Smooth muscle cell (in vitro differentiated cells): ENCODE measurements at regions not wholly inside any gene's neighbourhood (a gene's known extent, or its start where the extent isn't known, plus 50 kb on each side); places are given as distances from the start of the nearest gene placed in this dataset.

Experiments
- DNase-seq: peaks from one replicate; lab custom pipeline; 2025; ENCODE audit not compliant: unreplicated experiment; lab: John Stamatoyannopoulos, UW
- H2AFZ ChIP-seq: fragments of 200-600 bp; sonication (generic); 2 replicates; pipeline ENCODE4 v1.6.0; 2016; ENCODE audit warnings: antibody characterized with exemption, low read depth, mild to moderate bottlenecking
- H3F3A ChIP-seq: fragments of 200-600 bp; sonication (generic); 2 replicates; pipeline ENCODE4 v1.6.0; 2017; ENCODE audit warnings: antibody characterized with exemption, low read depth
- H3K27ac ChIP-seq: fragments of 200-600 bp; sonication (generic); 2 replicates; pipeline ENCODE4 v1.5.1; 2016; ENCODE audit warnings: low read depth, mild to moderate bottlenecking
- H3K27me3 ChIP-seq: fragments of 200-600 bp; sonication (generic); 2 replicates; pipeline ENCODE4 v1.6.1; 2016; ENCODE audit warnings: low read depth, mild to moderate bottlenecking
- H3K36me3 ChIP-seq: fragments of 200-600 bp; sonication (generic); 2 replicates; pipeline ENCODE4 v1.5.1; 2016; ENCODE audit warnings: low read depth
- H3K4me1 ChIP-seq: fragments of 200-600 bp; sonication (generic); 2 replicates; pipeline ENCODE4 v1.5.1; 2016; ENCODE audit warnings: low read depth
- H3K4me2 ChIP-seq: fragments of 200-600 bp; sonication (generic); 2 replicates; pipeline ENCODE4 v1.6.0; 2016; ENCODE audit warnings: mild to moderate bottlenecking
- H3K4me3 ChIP-seq: fragments of 200-600 bp; sonication (generic); 2 replicates; pipeline ENCODE4 v1.5.1; 2016; ENCODE audit warnings: mild to moderate bottlenecking
- H3K79me2 ChIP-seq: fragments of 200-600 bp; sonication (generic); 2 replicates; pipeline ENCODE4 v1.6.0; 2016; ENCODE audit warnings: low read depth, mild to moderate bottlenecking
- H3K9ac ChIP-seq: fragments of 200-600 bp; sonication (generic); 2 replicates; pipeline ENCODE4 v1.6.0; 2016; ENCODE audit warnings: low read depth
- H3K9me3 ChIP-seq: fragments of 200-600 bp; sonication (generic); replicated peaks from 2 replicates; pipeline ENCODE4 v1.5.1; 2016; ENCODE audit warnings: low read depth
- H4K20me1 ChIP-seq: fragments of 200-600 bp; sonication (generic); 2 replicates; pipeline ENCODE4 v1.6.0; 2016; ENCODE audit warnings: low read depth
- CTCF ChIP-seq: fragments of 200-600 bp; sonication (generic); IDR thresholded peaks from 2 replicates; pipeline ENCODE4 v1.5.1; 2017; ENCODE audit warnings: borderline replicate concordance, mild to moderate bottlenecking, antibody characterized with exemption; ENCODE audit not compliant: insufficient read depth, poor library complexity, severe bottlenecking
- WGBS: methylation state at CpG from one replicate; pipeline ENCODE4 v1.1.7; 2016; ENCODE audit warnings: low lambda C conversion rate; 5-methylcytosine and 5-hydroxymethylcytosine counted together

DNA sequence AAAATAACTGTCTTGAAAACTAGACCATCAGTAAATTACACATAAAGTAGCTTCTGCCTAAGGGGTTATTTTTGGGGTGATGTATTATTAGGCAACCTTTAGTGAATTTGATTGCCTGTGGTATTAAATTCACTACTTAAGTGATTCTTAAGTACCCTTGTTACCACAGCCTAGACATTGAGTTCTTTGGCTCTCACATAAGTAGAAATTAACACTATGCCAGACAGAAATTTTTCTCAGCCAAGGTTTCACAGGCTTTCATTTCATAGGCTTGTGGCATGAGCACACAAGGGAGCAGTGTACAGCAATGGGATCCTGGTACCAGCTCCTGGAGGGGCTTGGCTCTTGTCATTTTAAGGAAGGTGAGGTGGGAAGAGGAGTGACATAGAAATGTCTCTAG, 218.5 kb downstream of the AASDHPPT start:
- Histone ChIP-seq H3K79me2 (no peaks in the 10 kb centered on the region), H3K27ac (no peak overlapping the region), H3K4me3 (no peak overlapping the region), H3K36me3 (no peaks in the 10 kb centered on the region), H4K20me1 (no peaks in the 10 kb centered on the region), H3K9me3 (no peaks in the 10 kb centered on the region), H2AFZ (no peak overlapping the region), H3F3A (no peaks in the 10 kb centered on the region), H3K4me2 (no peak overlapping the region), H3K4me1 (no peaks in the 10 kb centered on the region), H3K27me3 (peaks cover 21% of the 10 kb centered on the region), H3K9ac (no peak overlapping the region)
- no peak for DNase-seq
- TF ChIP-seq CTCF = no peak

GRCh38 chr11:106302416-106302815, 225.0 kb downstream of the AASDHPPT start:
- Histone ChIP-seq H3K27me3 (no peaks in the 10 kb centered on the region), H3K79me2 (no peaks in the 10 kb centered on the region), H3K27ac (no peak overlapping the region), H2AFZ (no peak overlapping the region), H3K36me3 (no peaks in the 10 kb centered on the region), H3K9ac (no peak overlapping the region), H3K4me1 (no peaks in the 10 kb centered on the region), H3K9me3 (no peaks in the 10 kb centered on the region), H4K20me1 (no peaks in the 10 kb centered on the region), H3K4me3 (no peak overlapping the region), H3K4me2 (no peak overlapping the region), H3F3A (no peaks in the 10 kb centered on the region)
- no peak for TF ChIP-seq CTCF
- WGBS = 93% methylated on average over 2 of the region's 2 CpGs
- DNase-seq = no peak

- no peaks in the 10 kb centered on the region for H3F3A ChIP-seq
- no peaks in the 10 kb centered on the region for H3K36me3 ChIP-seq
- no peaks in the 10 kb centered on the region for H3K4me1 ChIP-seq
- no peak overlapping the region for H2AFZ ChIP-seq
- H3K4me3 ChIP-seq = no peak overlapping the region
- TF ChIP-seq CTCF = no peak
- H3K9me3 ChIP-seq = no peaks in the 10 kb centered on the region
- no peaks in the 10 kb centered on the region for H3K27me3 ChIP-seq
- H3K4me2 ChIP-seq = no peak overlapping the region
- no peaks in the 10 kb centered on the region for H4K20me1 ChIP-seq
- no peak for DNase-seq
- H3K9ac ChIP-seq = no peak overlapping the region
- no peak overlapping the region for H3K27ac ChIP-seq
- no peaks in the 10 kb centered on the region for H3K79me2 ChIP-seq
These were observed 226.8 kb downstream of the AASDHPPT start for GRCh38 chr11:106304274-106304673.

GRCh38 chr11:106305458-106305857, 228.0 kb downstream of the AASDHPPT start:
- H3K4me3 ChIP-seq = no peak overlapping the region
- no peak for TF ChIP-seq CTCF
- WGBS = 81% methylated on average over 1 of the region's 1 CpG

More at GRCh38 chr11:106305458-106305857, 228.0 kb downstream of the AASDHPPT start:
- Histone ChIP-seq H4K20me1 (no peaks in the 10 kb centered on the region), H2AFZ (no peak overlapping the region), H3K4me1 (no peaks in the 10 kb centered on the region), H3K4me2 (no peak overlapping the region), H3K9ac (no peak overlapping the region), H3K79me2 (no peaks in the 10 kb centered on the region), H3K9me3 (no peaks in the 10 kb centered on the region), H3K27ac (no peak overlapping the region), H3F3A (no peaks in the 10 kb centered on the region), H3K27me3 (no peaks in the 10 kb centered on the region), H3K36me3 (no peaks in the 10 kb centered on the region)
- DNase-seq = no peak
